HepG2 (cell line): ENCODE measurements at regions not wholly inside any gene's neighbourhood (a gene's known extent, or its start where the extent isn't known, plus 50 kb on each side); places are given as distances from the start of the nearest gene placed in this dataset.

Experiments
- ATAC-seq: fragments of 200-7000 bp; cut with Tn5 transposase; 3 replicates; pipeline ENCODE4 v1.9.1; 2020; ENCODE audit warnings: mild to moderate bottlenecking, moderate library complexity
- BruUV-seq: library from RNA; stranded (reverse); fragments of 400-500 nt; replicated peaks from 2 replicates; lab custom pipeline; 2021; lab: Mats Ljungman, UMichigan
- CTCF ChIA-PET: fragments of 300-600 bp; formaldehyde crosslinking; extraction: SDS; loops from one replicate; lab custom pipeline; 2021; ENCODE audit warnings: low total read pairs, inconsistent platforms, low intra/inter-chr PET ratio; lab: Yijun Ruan, JAX
- POLR2A ChIA-PET: fragments of 350-600 bp; sonication (Branson Sonifier 250); formaldehyde crosslinking; loops from one replicate; lab custom pipeline; 2020; ENCODE audit warnings: antibody characterized with exemption, inconsistent platforms; lab: Yijun Ruan, JAX
- DNase-seq: peaks from one replicate; pipeline ENCODE4 v3.0.0-alpha.2; 2015; ENCODE audit warnings: low spot score
- FAIRE-seq: peaks from 3 replicates; lab custom pipeline; 2011; peaks lifted over from hg19 to GRCh38; lab: Jason Lieb, UNC
- H2AFZ ChIP-seq: one replicate; pipeline ENCODE4 v1.6.1; 2011; ENCODE audit warnings: low read length, inconsistent platforms
- H3K27ac ChIP-seq: fragments of 300-600 bp; 3 replicates; pipeline ENCODE4 v1.8.0; 2011; ENCODE audit warnings: mixed run types, mild to moderate bottlenecking, mixed read lengths, low read length, inconsistent platforms; ENCODE audit not compliant: insufficient read depth; ENCODE audit errors: extremely low read length
- H3K27me3 ChIP-seq, 2 experiments: fragments of 200-600 bp in 1 of 2; 2 replicates in 1 of 2; 3 replicates in 1 of 2; pipeline versions ENCODE4 v1.6.0 to v1.8.0; 2011; ENCODE audit warnings: low read length in 2 of 2, mild to moderate bottlenecking in 2 of 2, moderate library complexity in 2 of 2, inconsistent platforms in 1 of 2; ENCODE audit not compliant: insufficient read depth in 2 of 2, control insufficient read depth in 1 of 2
- H3K36me3 ChIP-seq, 2 experiments: fragments of 200-600 bp in 1 of 2; replicated peaks in 1 of 2; 2 replicates in 1 of 2; 3 replicates in 1 of 2; pipeline versions ENCODE4 v1.5.1 to v1.8.0; 2011; ENCODE audit warnings: low read length in 2 of 2, inconsistent platforms in 1 of 2; ENCODE audit not compliant: insufficient read depth in 2 of 2, control insufficient read depth in 1 of 2
- H3K4me1 ChIP-seq: 2 replicates; pipeline ENCODE4 v1.5.1; 2012; ENCODE audit warnings: low read length, inconsistent platforms; ENCODE audit not compliant: insufficient read depth
- H3K4me2 ChIP-seq: 2 replicates; pipeline ENCODE4 v1.6.0; 2011; ENCODE audit warnings: low read depth, low read length, inconsistent platforms
- H3K4me3 ChIP-seq, 3 experiments: fragments of 200-600 bp in 1 of 3; sonication (generic), shearing (Covaris generic) in 1 of 3; replicated peaks in 1 of 3; 2 replicates each; pipeline ENCODE4 v1.5.1; 2011 to 2016; ENCODE audit warnings: low read length in 3 of 3, inconsistent platforms in 2 of 3, low read depth in 2 of 3, mild to moderate bottlenecking in 2 of 3, control low read depth in 1 of 3, mixed read lengths in 1 of 3; ENCODE audit not compliant: insufficient read depth in 1 of 3
- H3K79me2 ChIP-seq: one replicate; pipeline ENCODE4 v1.6.1; 2011; ENCODE audit warnings: low read length, inconsistent platforms; ENCODE audit not compliant: insufficient read depth
- H3K9ac ChIP-seq: 2 replicates; pipeline ENCODE4 v1.6.0; 2011; ENCODE audit warnings: mild to moderate bottlenecking, low read depth, low read length, inconsistent platforms; ENCODE audit not compliant: insufficient read depth
- H3K9me3 ChIP-seq: 2 replicates; pipeline ENCODE4 v1.5.1; 2012; ENCODE audit warnings: mild to moderate bottlenecking, low read length
- H4K20me1 ChIP-seq: 2 replicates; pipeline ENCODE4 v1.6.0; 2011; ENCODE audit warnings: inconsistent platforms, mild to moderate bottlenecking, low read length, moderate library complexity; ENCODE audit not compliant: insufficient read depth
- ATF2 ChIP-seq: sonication (generic); formaldehyde crosslinking; IDR thresholded peaks from 2 replicates; pipeline ENCODE4 v1.4.0; 2020; ENCODE audit warnings: missing genetic modification reagents
- ATF4 ChIP-seq, 2 experiments: fragments of 450-650 bp in 1 of 2; sonication (generic) in 1 of 2; formaldehyde crosslinking; IDR thresholded peaks; 2 replicates each; pipeline versions ENCODE4 v1.5.0 to v1.8.0; 2020 to 2022; ENCODE audit warnings: mild to moderate bottlenecking in 1 of 2, missing genetic modification reagents in 1 of 2
- ESRRA ChIP-seq: sonication (generic); formaldehyde crosslinking; IDR thresholded peaks from 2 replicates; pipeline ENCODE4 v1.5.1; 2020; ENCODE audit warnings: mild to moderate bottlenecking, low read depth, missing genetic modification reagents
- KAT7 ChIP-seq: IDR thresholded peaks from 2 replicates; pipeline ENCODE4 v1.6.1; 2018; ENCODE audit warnings: borderline replicate concordance, missing compliant biosample characterization
- STAT5B ChIP-seq: sonication (generic); formaldehyde crosslinking; IDR thresholded peaks from 2 replicates; pipeline ENCODE4 v1.4.0; 2020; ENCODE audit warnings: missing genetic modification reagents
- ZBTB25 ChIP-seq: IDR thresholded peaks from 2 replicates; pipeline ENCODE4 v1.6.1; 2018; ENCODE audit warnings: missing genetic modification reagents
- ZFP41 ChIP-seq: sonication (generic); formaldehyde crosslinking; IDR thresholded peaks from 2 replicates; pipeline ENCODE4 v1.4.0; 2020; ENCODE audit warnings: mild to moderate bottlenecking, missing genetic modification reagents, borderline replicate concordance
- ZNF143 ChIP-seq: sonication (generic); formaldehyde crosslinking; IDR thresholded peaks from 2 replicates; pipeline ENCODE4 v1.4.0; 2020; ENCODE audit warnings: missing genetic modification reagents
- ZNF20 ChIP-seq: sonication (generic); formaldehyde crosslinking; IDR thresholded peaks from 2 replicates; pipeline ENCODE4 v1.4.0; 2020; ENCODE audit warnings: mild to moderate bottlenecking, moderate library complexity, missing genetic modification reagents
- ZNF564 ChIP-seq: sonication (generic); formaldehyde crosslinking; IDR thresholded peaks from 2 replicates; pipeline ENCODE4 v1.8.1; 2023; ENCODE audit warnings: mild to moderate bottlenecking, missing genetic modification reagents
- ZNF660 ChIP-seq: sonication (generic); formaldehyde crosslinking; IDR thresholded peaks from 2 replicates; pipeline ENCODE4 v1.5.1; 2020; ENCODE audit warnings: mild to moderate bottlenecking, low read depth, missing genetic modification reagents, borderline replicate concordance
- ZNF83 ChIP-seq: sonication (generic); formaldehyde crosslinking; IDR thresholded peaks from 2 replicates; pipeline ENCODE4 v1.4.0; 2020; ENCODE audit warnings: missing genetic modification reagents, mild to moderate bottlenecking, borderline replicate concordance
- ZSCAN21 ChIP-seq: sonication (generic); formaldehyde crosslinking; IDR thresholded peaks from 2 replicates; pipeline ENCODE4 v1.8.0; 2022; ENCODE audit warnings: mild to moderate bottlenecking, missing genetic modification reagents, moderate library complexity, borderline replicate concordance
- ZSCAN5A ChIP-seq: sonication (generic); formaldehyde crosslinking; IDR thresholded peaks from 2 replicates; pipeline ENCODE4 v1.8.0; 2022; ENCODE audit warnings: mild to moderate bottlenecking, missing genetic modification reagents, borderline replicate concordance
- WGBS: methylation state at CpG from one replicate; pipeline ENCODE4 v1.1.6; 2017; ENCODE audit warnings: low lambda C conversion rate; 5-methylcytosine and 5-hydroxymethylcytosine counted together
- in situ Hi-C: cut with HindIII; loops from 2 replicates; pipeline ENCODE4 v1.10.0; 2017; ENCODE audit warnings: low pct_unique_long_range_greater_than_20kb; ENCODE audit not compliant: extremely low pct_ligation_motif_present
- intact Hi-C: fragments of 100-400 bp; cut with micrococcal nuclease; formaldehyde crosslinking; loops from one replicate; pipeline ENCODE4 v1.10.0; 2022; ENCODE audit not compliant: unreplicated experiment

GRCh38 chr2:118495290-118495689 is 352.2 kb downstream of the EN1 start:
- Histone ChIP-seq H3K27me3 (no peaks in the 10 kb centered on the region; a peak in 1 of 5 replicates), H3K4me2 (no peak overlapping the region), H3K9ac (no peak overlapping the region), H3K79me2 (no peaks in the 10 kb centered on the region), H2AFZ (no peak overlapping the region), H3K9me3 (no peaks in the 10 kb centered on the region), H3K36me3 (no peaks in the 10 kb centered on the region), H3K4me3 (no peak overlapping the region), H3K4me1 (no peaks in the 10 kb centered on the region), H3K27ac (no peak overlapping the region), H4K20me1 (no peaks in the 10 kb centered on the region)
- POLR2A ChIA-PET: no interaction called here
- DNase-seq (no peak), ATAC-seq (no peak), FAIRE-seq (no peak)
- in situ Hi-C loops: no loop called here
- WGBS: 22% methylated on average over 4 of the region's 4 CpGs
- CTCF ChIA-PET: no interaction called here
- no TSS peak for BruUV-seq
- intact Hi-C loops: no loop called here
- TF ChIP-seq ESRRA (no peak), STAT5B (CRISPR knock-in tag) (no peak), ATF4 (CRISPR knock-in tag; IDR thresholded peaks at IDR 0.05) (no peak)

- ATAC-seq (no peak), FAIRE-seq (no peak), DNase-seq (no peak)
- Histone ChIP-seq H3K27ac (no peak overlapping the region), H3K27me3 (no peaks in the 10 kb centered on the region; a peak in 2 of 5 replicates), H3K4me3 (no peak overlapping the region), H3K9me3 (no peaks in the 10 kb centered on the region), H3K79me2 (no peaks in the 10 kb centered on the region), H3K9ac (no peak overlapping the region), H4K20me1 (no peaks in the 10 kb centered on the region), H3K4me1 (no peaks in the 10 kb centered on the region), H3K4me2 (no peak overlapping the region), H2AFZ (no peak overlapping the region), H3K36me3 (no peaks in the 10 kb centered on the region)
- ChIA-PET CTCF (no interaction called here), POLR2A (no interaction called here)
- in situ Hi-C loops (no loop called here), intact Hi-C loops (loop anchor here (2.0 kb wide), 2 partner anchors 362 to 372 kb away; no protein-coding TSS in a partner anchor)
- 30% methylated on average over 7 of the region's 7 CpGs for WGBS
- no TSS peak for BruUV-seq
- TF ChIP-seq ZNF564: no peak
- TF ChIP-seq ATF2 (CRISPR knock-in tag): no peak
- no peak for TF ChIP-seq ZNF83 (CRISPR knock-in tag)
- TF ChIP-seq ZNF143 (CRISPR knock-in tag): no peak
- no peak for TF ChIP-seq ZBTB25
- no peak for TF ChIP-seq KAT7 (CRISPR knock-in tag)
- TF ChIP-seq ZNF20 (CRISPR knock-in tag): no peak
- no peak for TF ChIP-seq ZSCAN21 (CRISPR knock-in tag)
- TF ChIP-seq ZSCAN5A: no peak
- no peak for TF ChIP-seq ZFP41 (CRISPR knock-in tag)
- no peak for TF ChIP-seq ZNF660 (CRISPR knock-in tag)
These were observed 354.2 kb downstream of the EN1 start for GRCh38 chr2:118493213-118493612.
